Neutrophil (primary cell): ENCODE measurements at regions not wholly inside any gene's neighbourhood (a gene's known extent, or its start where the extent isn't known, plus 50 kb on each side); places are given as distances from the start of the nearest gene placed in this dataset.

Experiments used
- H3K27ac ChIP-seq: fragments of 200-600 bp; sonication (generic); 2 replicates; pipeline ENCODE4 v1.5.1; 2016; ENCODE audit warnings: mild to moderate bottlenecking, moderate library complexity
- H3K27me3 ChIP-seq: fragments of 200-600 bp; sonication (generic); 2 replicates; pipeline ENCODE4 v1.6.0; 2016; ENCODE audit warnings: mild to moderate bottlenecking
- H3K36me3 ChIP-seq: fragments of 200-600 bp; sonication (generic); 2 replicates; pipeline ENCODE4 v1.5.1; 2017
- H3K4me1 ChIP-seq, 2 experiments: fragments of 200-600 bp in 1 of 2; sonication (generic) in 1 of 2; 1 replicate in 1 of 2; 2 replicates in 1 of 2; pipeline versions ENCODE4 v1.5.1 to v1.6.1; 2013 to 2016; ENCODE audit warnings: low read depth in 1 of 2, low read length in 1 of 2, mild to moderate bottlenecking in 1 of 2, moderate library complexity in 1 of 2; ENCODE audit not compliant: control insufficient read depth in 1 of 2, insufficient read depth in 1 of 2
- H3K4me3 ChIP-seq, 2 experiments: fragments of 200-600 bp in 1 of 2; sonication (generic) in 1 of 2; 1 replicate in 1 of 2; 2 replicates in 1 of 2; pipeline ENCODE4 v1.5.1; 2013 to 2016; ENCODE audit warnings: low read depth in 1 of 2, low read length in 1 of 2, mild to moderate bottlenecking in 1 of 2, moderate library complexity in 1 of 2
- H3K9me3 ChIP-seq: fragments of 200-600 bp; sonication (generic); 2 replicates; pipeline ENCODE4 v1.5.1; 2016
- CTCF ChIP-seq: fragments of 200-600 bp; sonication (generic); IDR thresholded peaks from 2 replicates; pipeline ENCODE4 v1.5.1; 2016; ENCODE audit warnings: antibody characterized with exemption

GRCh38 chr1:201632364-201632952 is 93.5 kb downstream of the NAV1 start:
- TF ChIP-seq CTCF, result no peak
- Histone ChIP-seq H3K4me3 (no peak overlapping the region), H3K4me1 (no peaks in the 10 kb centered on the region), H3K36me3 (no peaks in the 10 kb centered on the region), H3K27me3 (no peaks in the 10 kb centered on the region), H3K9me3 (no peaks in the 10 kb centered on the region), H3K27ac (no peak overlapping the region)

GRCh38 chr1:201633297-201633696 is 94.4 kb downstream of the NAV1 start:
- TF ChIP-seq CTCF, result no peak
- Histone ChIP-seq H3K4me1 (no peaks in the 10 kb centered on the region), H3K36me3 (no peaks in the 10 kb centered on the region), H3K27ac (no peak overlapping the region), H3K27me3 (no peaks in the 10 kb centered on the region), H3K9me3 (no peaks in the 10 kb centered on the region), H3K4me3 (no peak overlapping the region)

GRCh38 chr1:201633811-201634210 is 94.9 kb downstream of the NAV1 start:
- no peak overlapping the region for H3K27ac ChIP-seq
- H3K36me3 ChIP-seq, result no peaks in the 10 kb centered on the region
- no peak for TF ChIP-seq CTCF
- H3K4me3 ChIP-seq, result no peak overlapping the region
- H3K4me1 ChIP-seq, result no peaks in the 10 kb centered on the region
- H3K27me3 ChIP-seq, result no peaks in the 10 kb centered on the region
- H3K9me3 ChIP-seq, result no peaks in the 10 kb centered on the region

GRCh38 chr1:201634261-201634660 is 95.3 kb downstream of the NAV1 start:
- Histone ChIP-seq H3K4me1 (no peaks in the 10 kb centered on the region), H3K36me3 (no peaks in the 10 kb centered on the region), H3K4me3 (no peak overlapping the region), H3K27me3 (no peaks in the 10 kb centered on the region), H3K9me3 (no peaks in the 10 kb centered on the region), H3K27ac (no peak overlapping the region)
- TF ChIP-seq CTCF, result no peak

- Histone ChIP-seq H3K27ac (no peak overlapping the region), H3K36me3 (no peaks in the 10 kb centered on the region), H3K4me3 (no peak overlapping the region), H3K4me1 (no peaks in the 10 kb centered on the region), H3K27me3 (no peaks in the 10 kb centered on the region), H3K9me3 (no peaks in the 10 kb centered on the region)
- no peak for TF ChIP-seq CTCF
These were observed 97.2 kb downstream of the NAV1 start for GRCh38 chr1:201636097-201636496.

GRCh38 chr1:201636510-201636971 is 97.6 kb downstream of the NAV1 start:
- no peak overlapping the region for H3K27ac ChIP-seq

More at GRCh38 chr1:201636510-201636971, 97.6 kb downstream of the NAV1 start:
- Histone ChIP-seq H3K4me1 (no peaks in the 10 kb centered on the region), H3K36me3 (no peaks in the 10 kb centered on the region), H3K9me3 (no peaks in the 10 kb centered on the region), H3K4me3 (no peak overlapping the region), H3K27me3 (no peaks in the 10 kb centered on the region)
- no peak for TF ChIP-seq CTCF
